ENCODE measurements at regions not wholly inside any gene's neighbourhood (a gene's known extent, or its start where the extent isn't known, plus 50 kb on each side); places are given as distances from the start of the nearest gene placed in this dataset.

- H3K27ac Mint-ChIP-seq (ENCODE audit: unreplicated experiment): no peak overlapping the region
- DNase-seq (ENCODE audit: low read depth, low spot score): no peak
- H3K27me3 Mint-ChIP-seq (ENCODE audit: low read depth): peaks cover 69% of the 10 kb centered on the region
- H3K4me1 Mint-ChIP-seq: no peaks in the 10 kb centered on the region
- no peak overlapping the region for H3K4me3 Mint-ChIP-seq
- TF ChIP-seq CTCF (conservative IDR thresholded peaks at IDR 0.05): no peak
- no peaks in the 10 kb centered on the region for H3K9me3 Mint-ChIP-seq
- no peaks in the 10 kb centered on the region for H3K36me3 Mint-ChIP-seq (ENCODE audit: low read depth)
Measured at GRCh38 chr2:120450196-120450820, 104.4 kb downstream of the INHBB start.

- Mint-ChIP-seq H3K27me3 (ENCODE audit: low read depth) (peaks cover 67% of the 10 kb centered on the region), H3K4me3 (no peak overlapping the region), H3K9me3 (no peaks in the 10 kb centered on the region), H3K27ac (ENCODE audit: unreplicated experiment) (no peak overlapping the region), H3K36me3 (ENCODE audit: low read depth) (no peaks in the 10 kb centered on the region), H3K4me1 (no peaks in the 10 kb centered on the region)
- no peak for TF ChIP-seq CTCF (conservative IDR thresholded peaks at IDR 0.05)
- no peak for DNase-seq (ENCODE audit: low read depth, low spot score)
Measured at GRCh38 chr2:120451334-120451733, 105.4 kb downstream of the INHBB start.

GRCh38 chr2:120452131-120452530 lies 106.2 kb downstream of the INHBB start:
- no peak overlapping the region for H3K4me3 Mint-ChIP-seq
- H3K27me3 Mint-ChIP-seq (ENCODE audit: low read depth): peaks cover 65% of the 10 kb centered on the region
- DNase-seq (ENCODE audit: low read depth, low spot score): no peak
- peaks cover 3% of the 10 kb centered on the region for H3K36me3 Mint-ChIP-seq (ENCODE audit: low read depth)
- peaks cover 3% of the 10 kb centered on the region for H3K9me3 Mint-ChIP-seq
- no peaks in the 10 kb centered on the region for H3K4me1 Mint-ChIP-seq
- no peak for TF ChIP-seq CTCF (conservative IDR thresholded peaks at IDR 0.05)
- no peak overlapping the region for H3K27ac Mint-ChIP-seq (ENCODE audit: unreplicated experiment)

- H3K27ac Mint-ChIP-seq (ENCODE audit: unreplicated experiment): no peak overlapping the region
- peaks cover 6% of the 10 kb centered on the region for H3K36me3 Mint-ChIP-seq (ENCODE audit: low read depth)
- no peak for TF ChIP-seq CTCF (conservative IDR thresholded peaks at IDR 0.05)
- peaks cover 69% of the 10 kb centered on the region for H3K27me3 Mint-ChIP-seq (ENCODE audit: low read depth)
- no peak overlapping the region for H3K4me3 Mint-ChIP-seq
- no peaks in the 10 kb centered on the region for H3K4me1 Mint-ChIP-seq
- peaks cover 11% of the 10 kb centered on the region for H3K9me3 Mint-ChIP-seq
- no peak for DNase-seq (ENCODE audit: low read depth, low spot score)
Measured at GRCh38 chr2:120452945-120453634, 107.2 kb downstream of the INHBB start.

GRCh38 chr2:120453635-120453998 lies 107.7 kb downstream of the INHBB start:
- no peak for DNase-seq (ENCODE audit: low read depth, low spot score)
- H3K27ac Mint-ChIP-seq (ENCODE audit: unreplicated experiment): peak overlapping the region; percentile 3
- TF ChIP-seq CTCF (conservative IDR thresholded peaks at IDR 0.05): no peak
- H3K27me3 Mint-ChIP-seq (ENCODE audit: low read depth): peaks cover 67% of the 10 kb centered on the region
- no peak overlapping the region for H3K4me3 Mint-ChIP-seq
- H3K4me1 Mint-ChIP-seq: no peaks in the 10 kb centered on the region
- H3K36me3 Mint-ChIP-seq (ENCODE audit: low read depth): peaks cover 8% of the 10 kb centered on the region
- H3K9me3 Mint-ChIP-seq: peaks cover 15% of the 10 kb centered on the region

All from neural crest cell (in vitro differentiated cells).